NB4 (cell line): ENCODE measurements at regions not wholly inside any gene's neighbourhood (a gene's known extent, or its start where the extent isn't known, plus 50 kb on each side); places are given as distances from the start of the nearest gene placed in this dataset.

Experiments
- CTCF ChIP-seq: IDR thresholded peaks from one replicate; pipeline ENCODE4 v1.5.1; 2012; ENCODE audit warnings: low read depth, low read length
- MAX ChIP-seq: IDR thresholded peaks from 2 replicates; pipeline ENCODE4 v1.6.1; 2011; ENCODE audit warnings: low read depth, low read length
- POLR2A ChIP-seq: IDR thresholded peaks from 2 replicates; pipeline ENCODE4 v1.6.1; 2011; ENCODE audit warnings: mild to moderate bottlenecking; ENCODE audit not compliant: insufficient read length; ENCODE audit errors: extremely low read depth

- TF ChIP-seq POLR2A = no peak
- TF ChIP-seq CTCF = no peak
- TF ChIP-seq MAX = no peak
These were observed 200.3 kb upstream of the CAND1 start for GRCh38 chr12:67068761-67069450.
